Adrenal gland (tissue), 9 donors: ENCODE measurements at regions not wholly inside any gene's neighbourhood (a gene's known extent, or its start where the extent isn't known, plus 50 kb on each side); places are given as distances from the start of the nearest gene placed in this dataset.

Experiments
- DNase-seq, 7 donors: peaks; one replicate each; pipeline ENCODE4 v3.0.0-alpha.2; 2019 to 2020
- H3K27ac ChIP-seq, 5 donors: fragments of 200-600 bp; sonication (generic) in 4 of 5; 1 replicate in 3 of 5; 2 replicates in 2 of 5; pipeline versions ENCODE4 v1.5.1 to v1.8.0; 2016 to 2020; ENCODE audit warnings: mild to moderate bottlenecking in 1 of 5
- H3K27me3 ChIP-seq: fragments of 200-600 bp; 2 replicates; pipeline ENCODE4 v1.8.0; 2021
- H3K36me3 ChIP-seq, 2 donors: fragments of 200-600 bp; replicated peaks in 1 of 2; 1 replicate in 1 of 2; 2 replicates in 1 of 2; pipeline versions ENCODE4 v1.5.1 to v1.8.0; 2018 to 2022
- H3K4me1 ChIP-seq, 2 donors: fragments of 200-600 bp; replicated peaks in 1 of 2; 1 replicate in 1 of 2; 2 replicates in 1 of 2; pipeline versions ENCODE4 v1.5.1 to v1.8.0; 2018 to 2021
- H3K4me3 ChIP-seq, 4 donors: fragments of 200-600 bp; sonication (generic) in 3 of 4; one replicate each; pipeline ENCODE4 v1.5.1; 2016 to 2018
- H3K9me3 ChIP-seq, 3 donors: fragments of 200-600 bp; sonication (generic) in 1 of 3; replicated peaks in 1 of 3; 1 replicate in 2 of 3; 2 replicates in 1 of 3; pipeline versions ENCODE4 v1.5.1 to v1.8.0; 2016 to 2021
- POLR2A ChIP-seq, 2 donors: fragments of 450-650 bp; IDR thresholded peaks; one replicate each; pipeline ENCODE4 v1.6.1; 2017; ENCODE audit warnings: antibody characterized with exemption in 2 of 2, mild to moderate bottlenecking in 2 of 2, moderate library complexity in 1 of 2
- WGBS, 4 donors: extraction: QIAGEN DNeasy Blood & Tissue Kit in 2 of 4; methylation state at CpG; one replicate each; pipeline versions ENCODE4 v1.1.5 to v1.1.7; 2013 to 2017; 5-methylcytosine and 5-hydroxymethylcytosine counted together
- intact Hi-C, 2 donors: fragments of 100-400 bp; cut with DNase I; formaldehyde crosslinking; loops; one replicate each; pipeline versions ENCODE4 v1.14.1 to v1.15.0; 2022 to 2023
- TF ChIP-seq, protein P1 (sequence below), 6 experiments: fragments of 450-650 bp in 4 of 6; fragments of 200-600 bp in 2 of 6; sonication (generic) in 1 of 6; IDR thresholded peaks; 1 replicate in 5 of 6; 2 replicates in 1 of 6; pipeline versions ENCODE4 v1.5.1 to v1.8.0; 2016 to 2021; ENCODE audit warnings: antibody characterized with exemption in 6 of 6, mild to moderate bottlenecking in 2 of 6, moderate library complexity in 1 of 6
- donor health status: healthy with polysubstance abuse.
- donor health status: Bipolar disorder and iron deficiency.
- donor health status: DM: yes; HTN: yes; CAD: no.
- donor health status: DM: no; HTN: no; CAD: no.
- donor health status: DM: no; HTN: no; CAD: no.

DNA sequence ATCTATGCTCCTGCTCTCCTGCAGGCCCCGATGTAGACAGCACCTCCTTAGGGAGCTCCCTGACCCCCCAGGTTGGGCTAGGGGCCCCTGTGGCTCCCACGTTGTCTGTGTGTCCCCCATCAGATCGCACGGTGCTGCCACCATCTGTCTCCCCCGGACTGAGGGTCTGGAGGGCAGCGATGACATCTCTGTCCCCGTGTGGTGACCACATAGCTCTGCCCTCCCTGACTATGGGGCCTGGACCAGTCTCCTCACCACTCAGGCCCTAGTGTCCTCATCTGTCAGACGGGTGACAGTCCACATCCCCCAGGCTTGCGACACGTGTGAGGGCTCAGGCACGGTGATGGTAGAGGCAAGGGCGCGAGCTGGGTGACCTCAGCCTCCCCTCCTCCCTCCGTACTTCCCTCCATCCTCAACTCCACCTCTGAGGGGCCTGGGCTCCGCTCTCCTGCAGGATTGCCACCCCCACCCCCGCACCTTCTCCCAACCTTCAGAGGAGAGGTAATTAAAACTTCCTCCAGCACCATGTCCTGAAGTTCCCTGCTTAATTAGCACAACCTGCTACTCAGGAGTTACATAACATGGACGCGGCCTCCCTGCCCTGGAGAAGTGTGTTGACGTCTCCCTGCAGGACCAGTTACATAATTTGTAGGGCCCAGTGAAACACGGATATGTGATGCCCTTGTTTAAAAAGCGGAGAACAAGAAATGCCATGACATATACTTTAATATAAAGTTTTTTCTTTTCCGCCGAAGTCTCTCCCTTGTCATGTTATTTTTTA is 288.2 kb downstream of the PTPRU start:
- TF ChIP-seq, protein P1, sequence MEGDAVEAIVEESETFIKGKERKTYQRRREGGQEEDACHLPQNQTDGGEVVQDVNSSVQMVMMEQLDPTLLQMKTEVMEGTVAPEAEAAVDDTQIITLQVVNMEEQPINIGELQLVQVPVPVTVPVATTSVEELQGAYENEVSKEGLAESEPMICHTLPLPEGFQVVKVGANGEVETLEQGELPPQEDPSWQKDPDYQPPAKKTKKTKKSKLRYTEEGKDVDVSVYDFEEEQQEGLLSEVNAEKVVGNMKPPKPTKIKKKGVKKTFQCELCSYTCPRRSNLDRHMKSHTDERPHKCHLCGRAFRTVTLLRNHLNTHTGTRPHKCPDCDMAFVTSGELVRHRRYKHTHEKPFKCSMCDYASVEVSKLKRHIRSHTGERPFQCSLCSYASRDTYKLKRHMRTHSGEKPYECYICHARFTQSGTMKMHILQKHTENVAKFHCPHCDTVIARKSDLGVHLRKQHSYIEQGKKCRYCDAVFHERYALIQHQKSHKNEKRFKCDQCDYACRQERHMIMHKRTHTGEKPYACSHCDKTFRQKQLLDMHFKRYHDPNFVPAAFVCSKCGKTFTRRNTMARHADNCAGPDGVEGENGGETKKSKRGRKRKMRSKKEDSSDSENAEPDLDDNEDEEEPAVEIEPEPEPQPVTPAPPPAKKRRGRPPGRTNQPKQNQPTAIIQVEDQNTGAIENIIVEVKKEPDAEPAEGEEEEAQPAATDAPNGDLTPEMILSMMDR (IDR thresholded peaks at IDR 0.05), result no peak
- no peak for TF ChIP-seq POLR2A (IDR thresholded peaks at IDR 0.05)
- H3K9me3 ChIP-seq, result no peaks in the 10 kb centered on the region
- intact Hi-C loops, result no loop called here
- H3K4me3 ChIP-seq, result no peak overlapping the region
- no peaks in the 10 kb centered on the region for H3K4me1 ChIP-seq
- H3K27ac ChIP-seq, result no peak overlapping the region
- H3K27me3 ChIP-seq, result no peaks in the 10 kb centered on the region
- 64 to 72% (median 66%) methylated on average over 15 to 23 of the region's 23 CpGs for WGBS, 4 donors
- DNase-seq, result peak in 4 of 7 donors; percentile 2 to 58 (median 6)
- H3K36me3 ChIP-seq, result no peaks in the 10 kb centered on the region

DNA sequence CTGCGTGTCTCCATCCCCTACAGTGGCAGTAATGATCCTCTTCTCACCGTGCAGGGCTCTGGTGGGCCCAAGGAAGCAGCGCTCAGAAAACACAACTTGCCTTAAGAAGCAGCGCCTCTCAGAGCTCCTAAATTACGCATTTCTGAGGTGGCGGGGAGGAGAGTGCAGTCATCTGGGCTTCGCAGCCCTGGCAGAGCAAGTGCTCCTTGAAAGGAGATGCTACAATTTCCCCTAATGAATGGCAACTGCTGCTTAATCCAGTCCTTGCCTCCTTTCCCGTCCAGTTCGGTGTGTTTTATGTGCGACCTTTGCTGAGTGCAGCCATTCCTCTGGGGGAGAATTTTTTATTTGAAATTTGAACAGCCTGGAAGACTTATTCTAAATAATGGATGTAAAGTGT is 287.3 kb downstream of the PTPRU start:
- H3K4me3 ChIP-seq, result no peak overlapping the region
- no peak for TF ChIP-seq POLR2A (IDR thresholded peaks at IDR 0.05)
- TF ChIP-seq, protein P1 (IDR thresholded peaks at IDR 0.05), result no peak
- no peaks in the 10 kb centered on the region for H3K4me1 ChIP-seq
- H3K9me3 ChIP-seq, result no peaks in the 10 kb centered on the region
- no peaks in the 10 kb centered on the region for H3K36me3 ChIP-seq
- intact Hi-C loops, result no loop called here
- 59 to 71% (median 61%) methylated on average over 6 to 10 of the region's 10 CpGs for WGBS, 4 donors
- peak in 3 of 7 donors; percentile 1 to 2 (median 2) for DNase-seq
- no peaks in the 10 kb centered on the region for H3K27me3 ChIP-seq
- H3K27ac ChIP-seq, result no peak overlapping the region

DNA sequence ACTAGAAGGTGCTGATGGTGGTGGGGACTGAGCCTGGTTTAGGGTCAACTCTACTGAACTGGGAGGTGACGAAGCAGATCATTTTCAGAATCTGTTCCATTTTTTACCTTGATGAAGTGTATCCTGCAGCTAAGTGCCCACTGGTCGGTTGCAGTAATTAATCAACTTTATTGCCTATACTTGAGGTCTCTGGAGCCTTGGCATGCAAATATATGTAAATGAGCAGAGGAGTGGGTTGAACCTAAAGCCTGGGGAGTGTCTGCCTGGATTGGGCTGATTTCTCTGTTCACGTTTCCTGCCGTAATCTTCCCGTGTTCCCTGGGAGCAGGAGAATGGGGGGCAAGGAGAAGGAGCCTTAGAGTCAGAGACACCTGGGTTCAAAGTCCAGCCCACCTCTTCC is 286.8 kb downstream of the PTPRU start:
- TF ChIP-seq, protein P1 (IDR thresholded peaks at IDR 0.05), result no peak
- TF ChIP-seq POLR2A (IDR thresholded peaks at IDR 0.05), result no peak
- Histone ChIP-seq H3K27ac (no peak overlapping the region), H3K9me3 (no peaks in the 10 kb centered on the region), H3K36me3 (no peaks in the 10 kb centered on the region), H3K27me3 (no peaks in the 10 kb centered on the region), H3K4me3 (no peak overlapping the region), H3K4me1 (no peaks in the 10 kb centered on the region)
- intact Hi-C loops, result no loop called here
- peak in 1 of 7 donors; percentile 23 for DNase-seq
- 59 to 80% (median 75%) methylated on average over 5 of the region's 5 CpGs for WGBS, 4 donors

DNA sequence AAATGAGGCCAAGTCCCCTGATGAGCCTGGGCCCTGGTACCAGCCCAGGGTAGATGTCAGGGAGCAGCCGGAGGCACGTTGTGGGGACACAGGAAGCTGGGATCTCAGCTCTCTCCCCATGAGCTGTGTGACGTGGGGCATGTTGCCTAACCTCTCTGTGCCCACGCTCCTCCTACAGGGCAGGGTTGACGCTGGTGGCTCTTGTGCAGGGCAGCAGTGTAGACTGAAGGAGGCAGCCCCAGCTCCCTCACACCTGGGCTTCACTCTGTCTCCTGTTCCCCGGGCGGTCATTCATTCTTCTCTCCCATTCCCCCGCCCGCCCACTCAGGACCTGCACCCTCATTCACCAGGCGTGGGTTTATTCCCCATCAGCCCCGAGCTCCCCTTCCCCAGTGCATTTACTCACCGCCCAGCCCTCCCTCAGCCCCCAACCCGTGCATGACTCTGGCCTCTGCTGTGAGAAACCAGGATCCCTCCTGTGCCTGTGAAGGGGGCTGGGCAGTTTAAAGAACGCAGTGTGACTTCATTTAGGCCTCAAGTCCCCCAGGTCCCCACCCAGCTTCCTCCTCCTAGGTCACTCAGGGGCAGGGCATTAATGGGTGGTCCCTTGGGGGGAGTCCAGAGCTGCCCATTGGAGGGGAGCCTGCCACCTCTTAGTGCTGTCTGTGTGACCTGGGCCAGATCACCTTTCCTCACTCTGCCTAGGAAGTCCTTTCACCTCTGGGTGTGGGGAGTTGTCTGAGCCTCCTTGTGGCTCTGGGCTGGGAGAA is 285.7 kb downstream of the PTPRU start:
- WGBS, 4 donors, result 54 to 66% (median 63%) methylated on average over 12 to 14 of the region's 14 CpGs
- intact Hi-C loops, result no loop called here
- DNase-seq, result peak in 4 of 7 donors; percentile 2 to 13 (median 6)

More for the DNA sequence above, 285.7 kb downstream of the PTPRU start:
- Histone ChIP-seq H3K27me3 (no peaks in the 10 kb centered on the region), H3K4me1 (no peaks in the 10 kb centered on the region), H3K9me3 (no peaks in the 10 kb centered on the region), H3K27ac (no peak overlapping the region), H3K36me3 (no peaks in the 10 kb centered on the region), H3K4me3 (no peak overlapping the region)
- no peak for TF ChIP-seq POLR2A (IDR thresholded peaks at IDR 0.05)
- TF ChIP-seq, protein P1 (IDR thresholded peaks at IDR 0.05), result no peak
